Esophagus muscularis mucosa (tissue), 4 donors: ENCODE measurements at regions not wholly inside any gene's neighbourhood (a gene's known extent, or its start where the extent isn't known, plus 50 kb on each side); places are given as distances from the start of the nearest gene placed in this dataset.

Experiments used
- EP300 ChIP-seq: sonication (generic); formaldehyde crosslinking; IDR thresholded peaks from one replicate; pipeline ENCODE4 v1.6.1; 2017; ENCODE audit warnings: antibody characterized with exemption
- POLR2A ChIP-seq: fragments of 450-650 bp; IDR thresholded peaks from one replicate; pipeline ENCODE4 v1.6.1; 2017; ENCODE audit warnings: antibody characterized with exemption, moderate library complexity, mild to moderate bottlenecking, low read depth
- POLR2AphosphoS5 ChIP-seq, 2 donors: sonication (generic); formaldehyde crosslinking; IDR thresholded peaks; one replicate each; pipeline ENCODE4 v1.6.1; 2017; ENCODE audit warnings: antibody characterized with exemption in 2 of 2
- TF ChIP-seq, protein P1 (sequence below), 3 experiments: fragments of 200-600 bp in 2 of 3; fragments of 450-650 bp in 1 of 3; sonication (generic) in 2 of 3; IDR thresholded peaks; one replicate each; pipeline ENCODE4 v1.5.1; 2017 to 2019; ENCODE audit warnings: antibody characterized with exemption in 3 of 3, mild to moderate bottlenecking in 2 of 3, moderate library complexity in 1 of 3

DNA sequence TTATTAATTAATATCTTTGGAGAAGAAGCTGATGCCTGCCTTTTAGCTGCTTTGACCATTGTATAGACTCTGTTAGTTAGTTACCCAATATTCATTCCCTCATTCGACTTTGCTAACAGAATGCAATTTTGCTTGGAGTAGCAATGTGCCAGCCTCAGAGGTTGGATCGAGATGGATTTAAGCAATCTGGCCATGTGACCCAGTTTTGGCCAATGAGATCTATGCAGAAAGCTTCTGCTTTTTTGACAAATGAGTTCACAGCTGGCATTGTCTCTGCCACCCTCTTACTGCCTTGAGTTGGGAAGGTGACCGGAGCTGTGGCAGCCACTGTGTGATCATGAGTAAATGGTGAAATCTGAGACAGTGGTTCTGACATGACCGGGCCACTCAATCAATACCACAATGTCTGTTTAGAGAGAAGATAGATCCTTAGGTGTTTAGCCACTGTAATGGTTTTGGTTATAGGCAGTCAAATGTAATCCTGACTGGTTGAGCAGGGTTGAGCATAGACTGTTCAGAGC lies 74.9 kb upstream of the MED13L start:
- TF ChIP-seq, protein P1, sequence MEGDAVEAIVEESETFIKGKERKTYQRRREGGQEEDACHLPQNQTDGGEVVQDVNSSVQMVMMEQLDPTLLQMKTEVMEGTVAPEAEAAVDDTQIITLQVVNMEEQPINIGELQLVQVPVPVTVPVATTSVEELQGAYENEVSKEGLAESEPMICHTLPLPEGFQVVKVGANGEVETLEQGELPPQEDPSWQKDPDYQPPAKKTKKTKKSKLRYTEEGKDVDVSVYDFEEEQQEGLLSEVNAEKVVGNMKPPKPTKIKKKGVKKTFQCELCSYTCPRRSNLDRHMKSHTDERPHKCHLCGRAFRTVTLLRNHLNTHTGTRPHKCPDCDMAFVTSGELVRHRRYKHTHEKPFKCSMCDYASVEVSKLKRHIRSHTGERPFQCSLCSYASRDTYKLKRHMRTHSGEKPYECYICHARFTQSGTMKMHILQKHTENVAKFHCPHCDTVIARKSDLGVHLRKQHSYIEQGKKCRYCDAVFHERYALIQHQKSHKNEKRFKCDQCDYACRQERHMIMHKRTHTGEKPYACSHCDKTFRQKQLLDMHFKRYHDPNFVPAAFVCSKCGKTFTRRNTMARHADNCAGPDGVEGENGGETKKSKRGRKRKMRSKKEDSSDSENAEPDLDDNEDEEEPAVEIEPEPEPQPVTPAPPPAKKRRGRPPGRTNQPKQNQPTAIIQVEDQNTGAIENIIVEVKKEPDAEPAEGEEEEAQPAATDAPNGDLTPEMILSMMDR (IDR thresholded peaks at IDR 0.05): no peak
- TF ChIP-seq POLR2A (no peak), EP300 (no peak), POLR2AphosphoS5 (IDR thresholded peaks at IDR 0.05) (no peak)
